Brain pericyte (primary cell): ENCODE measurements at regions not wholly inside any gene's neighbourhood (a gene's known extent, or its start where the extent isn't known, plus 50 kb on each side); places are given as distances from the start of the nearest gene placed in this dataset.

Experiments used
- DNase-seq: peaks from one replicate; pipeline ENCODE4 v3.0.0-alpha.2; 2012; ENCODE audit warnings: low read depth, low spot score

- DNase-seq: no peak
Observed at GRCh38 chr2:134078354-134078753, 175.5 kb upstream of the MGAT5 start.

- DNase-seq: no peak
Observed at GRCh38 chr2:134079373-134079772, 174.5 kb upstream of the MGAT5 start.

- no peak for DNase-seq
Observed at GRCh38 chr2:134080386-134081089, 173.3 kb upstream of the MGAT5 start.

GRCh38 chr2:134081238-134081938 lies 172.5 kb upstream of the MGAT5 start:
- no peak for DNase-seq

- no peak for DNase-seq
Observed at GRCh38 chr2:134083548-134083947, 170.3 kb upstream of the MGAT5 start.

- DNase-seq: no peak
Observed at GRCh38 chr2:134086594-134087219, 167.2 kb upstream of the MGAT5 start.

- no peak for DNase-seq
Observed at GRCh38 chr2:134087371-134087921, 166.4 kb upstream of the MGAT5 start.

- no peak for DNase-seq
Observed at GRCh38 chr2:134089454-134089853, 164.4 kb upstream of the MGAT5 start.

- no peak for DNase-seq
Observed at GRCh38 chr2:134097740-134098139, 156.1 kb upstream of the MGAT5 start.

- no peak for DNase-seq
Observed at GRCh38 chr2:134098321-134098720, 155.6 kb upstream of the MGAT5 start.

- DNase-seq: no peak
Observed at GRCh38 chr2:134099273-134099672, 154.6 kb upstream of the MGAT5 start.

- DNase-seq: no peak
Observed at GRCh38 chr2:134103196-134103595, 150.7 kb upstream of the MGAT5 start.

- DNase-seq: no peak
Observed at GRCh38 chr2:134104754-134105153, 149.1 kb upstream of the MGAT5 start.

- DNase-seq: no peak
Observed at GRCh38 chr2:134107402-134107801, 146.5 kb upstream of the MGAT5 start.

GRCh38 chr2:134108113-134108512 lies 145.8 kb upstream of the MGAT5 start:
- no peak for DNase-seq

- no peak for DNase-seq
Observed at GRCh38 chr2:134109246-134109645, 144.6 kb upstream of the MGAT5 start.

- DNase-seq: no peak
Observed at GRCh38 chr2:134109725-134110124, 144.1 kb upstream of the MGAT5 start.

GRCh38 chr2:134110532-134110931 lies 143.3 kb upstream of the MGAT5 start:
- DNase-seq: no peak

GRCh38 chr2:134117676-134118075 lies 136.2 kb upstream of the MGAT5 start:
- DNase-seq: no peak

- DNase-seq: peak; percentile 80
Observed at GRCh38 chr2:134118279-134119116, 135.4 kb upstream of the MGAT5 start.

GRCh38 chr2:134119117-134119712 lies 134.7 kb upstream of the MGAT5 start:
- no peak for DNase-seq
